Fibroblast of lung (primary cell): ENCODE measurements at regions not wholly inside any gene's neighbourhood (a gene's known extent, or its start where the extent isn't known, plus 50 kb on each side); places are given as distances from the start of the nearest gene placed in this dataset.

Source experiments
- DNase-seq, 2 donors: peaks; one replicate each; pipeline versions ENCODE4 v3.0.0 to v3.0.0-alpha.2; 2010; ENCODE audit warnings: low read depth in 2 of 2
- H2AFZ ChIP-seq: 2 replicates; pipeline ENCODE4 v1.5.1; 2012; ENCODE audit warnings: low read length, control low read depth, inconsistent platforms
- H3K27ac ChIP-seq: 2 replicates; pipeline ENCODE4 v1.5.1; 2011; ENCODE audit warnings: low read length, control low read depth; ENCODE audit not compliant: insufficient read depth
- H3K27me3 ChIP-seq: 2 replicates; pipeline ENCODE4 v1.5.1; 2011; ENCODE audit warnings: mild to moderate bottlenecking, low read length; ENCODE audit not compliant: control insufficient read depth, insufficient read depth
- H3K36me3 ChIP-seq: 2 replicates; pipeline ENCODE4 v1.5.1; 2011; ENCODE audit warnings: low read length; ENCODE audit not compliant: control insufficient read depth, insufficient read depth
- H3K4me1 ChIP-seq: 2 replicates; pipeline ENCODE4 v1.5.1; 2011; ENCODE audit warnings: low read length; ENCODE audit not compliant: control insufficient read depth, insufficient read depth; ENCODE audit errors: extremely low read depth
- H3K4me2 ChIP-seq: 2 replicates; pipeline ENCODE4 v1.5.1; 2011; ENCODE audit warnings: low read length, control low read depth; ENCODE audit not compliant: insufficient read depth; ENCODE audit errors: extremely low read depth
- H3K4me3 ChIP-seq, 4 experiments: fragments of 200-600 bp in 1 of 4; sonication (generic) in 1 of 4; replicated peaks in 1 of 4; 2 replicates each; pipeline ENCODE4 v1.5.1; 2011 to 2016; ENCODE audit warnings: low read length in 4 of 4, low read depth in 3 of 4, mild to moderate bottlenecking in 3 of 4, control low read depth in 2 of 4, inconsistent platforms in 1 of 4, mixed read lengths in 1 of 4; ENCODE audit not compliant: insufficient read depth in 1 of 4; ENCODE audit errors: control extremely low read depth in 1 of 4
- H3K79me2 ChIP-seq: 2 replicates; pipeline ENCODE4 v1.5.1; 2012; ENCODE audit warnings: mild to moderate bottlenecking, low read length, inconsistent platforms; ENCODE audit not compliant: control insufficient read depth, insufficient read depth
- H3K9ac ChIP-seq: 2 replicates; pipeline ENCODE4 v1.5.1; 2011; ENCODE audit warnings: mild to moderate bottlenecking, low read length, control low read depth; ENCODE audit not compliant: insufficient read depth
- H3K9me3 ChIP-seq: 2 replicates; pipeline ENCODE4 v1.5.1; 2012; ENCODE audit warnings: low read depth, low read length; ENCODE audit not compliant: control insufficient read depth, insufficient read depth
- H4K20me1 ChIP-seq: 2 replicates; pipeline ENCODE4 v1.5.1; 2011; ENCODE audit warnings: low read length; ENCODE audit not compliant: control insufficient read depth, insufficient read depth; ENCODE audit errors: extremely low read depth
- CTCF ChIP-seq, 2 donors: IDR thresholded peaks in 1 of 2; conservative IDR thresholded peaks in 1 of 2; 1 replicate in 1 of 2; 2 replicates in 1 of 2; pipeline ENCODE4 v1.5.1; 2011 to 2012; ENCODE audit warnings: low read length in 2 of 2, control low read depth in 1 of 2, inconsistent platforms in 1 of 2, low read depth in 1 of 2, mild to moderate bottlenecking in 1 of 2
- EZH2 ChIP-seq: IDR thresholded peaks from 2 replicates; pipeline ENCODE4 v1.5.1; 2012; ENCODE audit warnings: low read length, control low read depth, mild to moderate bottlenecking; ENCODE audit errors: missing control alignments

DNA sequence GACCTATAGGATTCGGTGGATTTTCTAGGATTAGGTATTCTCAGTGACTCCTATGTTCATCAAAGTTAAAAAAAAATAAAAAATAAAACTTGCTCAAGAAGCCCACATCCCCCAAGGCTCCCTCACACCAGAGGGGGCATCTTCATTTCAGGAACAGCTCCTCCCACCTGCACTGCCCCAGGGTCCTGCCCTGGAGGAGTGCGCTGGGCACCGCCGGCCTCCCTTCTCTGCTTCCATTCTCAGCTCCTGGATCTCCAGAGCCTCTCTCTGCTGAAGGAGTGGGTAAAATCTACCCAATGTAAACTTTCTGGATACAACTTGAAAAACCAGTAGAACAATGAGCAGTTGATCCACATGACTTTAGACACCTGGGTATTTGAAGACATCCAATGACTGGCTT is 359.8 kb upstream of the IRX4 start:
- Histone ChIP-seq H3K27me3 (no peaks in the 10 kb centered on the region), H3K4me2 (no peak overlapping the region), H3K9ac (no peak overlapping the region), H3K27ac (no peak overlapping the region), H3K79me2 (no peaks in the 10 kb centered on the region), H2AFZ (no peak overlapping the region), H3K9me3 (no peaks in the 10 kb centered on the region), H3K4me1 (no peaks in the 10 kb centered on the region), H3K36me3 (no peaks in the 10 kb centered on the region), H3K4me3 (no peak overlapping the region), H4K20me1 (no peaks in the 10 kb centered on the region)
- no peak for TF ChIP-seq CTCF (conservative IDR thresholded peaks at IDR 0.05 in 1 of 2, IDR thresholded peaks at IDR 0.05 in 1 of 2; ENCODE audit: low read depth in 1 of 2, low read length in 2 of 2)
- TF ChIP-seq EZH2: no peak
- no peak for DNase-seq

- Histone ChIP-seq H3K4me2 (no peak overlapping the region), H3K4me3 (no peak overlapping the region), H3K9me3 (no peaks in the 10 kb centered on the region), H3K27ac (no peak overlapping the region), H3K79me2 (no peaks in the 10 kb centered on the region), H2AFZ (no peak overlapping the region), H3K9ac (no peak overlapping the region), H3K4me1 (no peaks in the 10 kb centered on the region), H3K27me3 (no peaks in the 10 kb centered on the region), H4K20me1 (no peaks in the 10 kb centered on the region), H3K36me3 (no peaks in the 10 kb centered on the region)
- TF ChIP-seq EZH2 (no peak), CTCF (conservative IDR thresholded peaks at IDR 0.05 in 1 of 2, IDR thresholded peaks at IDR 0.05 in 1 of 2; ENCODE audit: low read depth in 1 of 2, low read length in 2 of 2) (no peak)
- no peak for DNase-seq
Observed at GRCh38 chr5:2241842-2242241, 359.1 kb upstream of the IRX4 start.

- TF ChIP-seq CTCF (conservative IDR thresholded peaks at IDR 0.05 in 1 of 2, IDR thresholded peaks at IDR 0.05 in 1 of 2; ENCODE audit: low read depth in 1 of 2, low read length in 2 of 2) (no peak), EZH2 (no peak)
- H3K4me3 ChIP-seq: no peak overlapping the region
- no peaks in the 10 kb centered on the region for H4K20me1 ChIP-seq
- no peak overlapping the region for H3K4me2 ChIP-seq
- no peaks in the 10 kb centered on the region for H3K4me1 ChIP-seq
- H3K27ac ChIP-seq: no peak overlapping the region
- no peaks in the 10 kb centered on the region for H3K36me3 ChIP-seq
- H2AFZ ChIP-seq: no peak overlapping the region
- no peaks in the 10 kb centered on the region for H3K27me3 ChIP-seq
- no peak for DNase-seq
- H3K79me2 ChIP-seq: no peaks in the 10 kb centered on the region
- no peaks in the 10 kb centered on the region for H3K9me3 ChIP-seq
- H3K9ac ChIP-seq: no peak overlapping the region
Observed at GRCh38 chr5:2240118-2240904, 357.6 kb upstream of the IRX4 start.
